ENCODE measurements at regions not wholly inside any gene's neighbourhood (a gene's known extent, or its start where the extent isn't known, plus 50 kb on each side); places are given as distances from the start of the nearest gene placed in this dataset.

DNA sequence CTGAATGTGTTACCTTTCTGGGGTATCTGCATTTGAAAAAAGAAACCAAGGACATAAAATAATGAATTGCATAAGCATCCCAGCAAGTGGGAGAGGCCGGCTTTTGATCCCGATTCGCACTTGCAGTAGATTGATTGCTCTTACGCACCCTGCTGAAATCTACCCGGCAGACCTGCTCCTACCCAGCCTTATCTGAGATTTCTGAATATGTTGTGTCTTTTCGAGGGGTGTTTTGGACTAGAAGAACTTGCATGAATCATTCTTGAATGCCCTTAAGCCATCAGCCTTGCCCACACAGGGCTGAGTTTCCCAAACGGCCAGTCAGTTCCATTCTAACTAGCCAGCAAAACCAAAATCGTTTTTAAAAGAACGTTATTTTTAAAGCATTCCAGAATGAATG, 174.4 kb upstream of the BCOR start:
- TF ChIP-seq, protein P1, sequence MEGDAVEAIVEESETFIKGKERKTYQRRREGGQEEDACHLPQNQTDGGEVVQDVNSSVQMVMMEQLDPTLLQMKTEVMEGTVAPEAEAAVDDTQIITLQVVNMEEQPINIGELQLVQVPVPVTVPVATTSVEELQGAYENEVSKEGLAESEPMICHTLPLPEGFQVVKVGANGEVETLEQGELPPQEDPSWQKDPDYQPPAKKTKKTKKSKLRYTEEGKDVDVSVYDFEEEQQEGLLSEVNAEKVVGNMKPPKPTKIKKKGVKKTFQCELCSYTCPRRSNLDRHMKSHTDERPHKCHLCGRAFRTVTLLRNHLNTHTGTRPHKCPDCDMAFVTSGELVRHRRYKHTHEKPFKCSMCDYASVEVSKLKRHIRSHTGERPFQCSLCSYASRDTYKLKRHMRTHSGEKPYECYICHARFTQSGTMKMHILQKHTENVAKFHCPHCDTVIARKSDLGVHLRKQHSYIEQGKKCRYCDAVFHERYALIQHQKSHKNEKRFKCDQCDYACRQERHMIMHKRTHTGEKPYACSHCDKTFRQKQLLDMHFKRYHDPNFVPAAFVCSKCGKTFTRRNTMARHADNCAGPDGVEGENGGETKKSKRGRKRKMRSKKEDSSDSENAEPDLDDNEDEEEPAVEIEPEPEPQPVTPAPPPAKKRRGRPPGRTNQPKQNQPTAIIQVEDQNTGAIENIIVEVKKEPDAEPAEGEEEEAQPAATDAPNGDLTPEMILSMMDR (IDR thresholded peaks at IDR 0.05) = no peak
- TF ChIP-seq POLR2A (IDR thresholded peaks at IDR 0.05) = no peak
